ENCODE measurements at regions not wholly inside any gene's neighbourhood (a gene's known extent, or its start where the extent isn't known, plus 50 kb on each side); places are given as distances from the start of the nearest gene placed in this dataset.

DNA sequence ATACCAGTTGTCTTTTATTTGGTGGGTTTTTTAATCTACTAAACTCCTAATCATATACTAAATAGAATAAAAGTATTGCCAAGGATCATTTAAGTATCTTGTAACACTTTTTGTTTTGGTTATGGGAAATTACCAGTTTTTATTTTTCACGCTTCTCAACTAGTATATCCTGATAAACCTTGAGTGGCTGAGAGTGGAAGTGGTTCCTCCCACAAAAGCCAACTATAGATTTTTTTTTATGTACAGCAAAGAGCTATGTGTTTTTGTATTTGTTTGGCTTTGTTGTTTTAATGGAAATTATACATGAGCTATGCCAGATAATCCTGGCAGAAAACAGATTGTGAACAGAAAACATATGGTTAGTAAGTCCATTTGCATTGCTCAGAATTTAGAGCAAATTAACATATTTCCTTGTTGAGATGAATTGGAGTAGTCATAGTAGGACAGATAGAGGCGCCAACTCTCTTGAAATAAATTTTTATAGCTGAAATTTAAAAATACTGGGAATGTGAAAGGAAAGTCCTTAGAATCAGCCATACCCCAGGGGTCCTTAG lies 60.9 kb upstream of the PSMA6 start:
- no peak for TF ChIP-seq POLR2A (IDR thresholded peaks at IDR 0.05)
- TF ChIP-seq, protein P1, sequence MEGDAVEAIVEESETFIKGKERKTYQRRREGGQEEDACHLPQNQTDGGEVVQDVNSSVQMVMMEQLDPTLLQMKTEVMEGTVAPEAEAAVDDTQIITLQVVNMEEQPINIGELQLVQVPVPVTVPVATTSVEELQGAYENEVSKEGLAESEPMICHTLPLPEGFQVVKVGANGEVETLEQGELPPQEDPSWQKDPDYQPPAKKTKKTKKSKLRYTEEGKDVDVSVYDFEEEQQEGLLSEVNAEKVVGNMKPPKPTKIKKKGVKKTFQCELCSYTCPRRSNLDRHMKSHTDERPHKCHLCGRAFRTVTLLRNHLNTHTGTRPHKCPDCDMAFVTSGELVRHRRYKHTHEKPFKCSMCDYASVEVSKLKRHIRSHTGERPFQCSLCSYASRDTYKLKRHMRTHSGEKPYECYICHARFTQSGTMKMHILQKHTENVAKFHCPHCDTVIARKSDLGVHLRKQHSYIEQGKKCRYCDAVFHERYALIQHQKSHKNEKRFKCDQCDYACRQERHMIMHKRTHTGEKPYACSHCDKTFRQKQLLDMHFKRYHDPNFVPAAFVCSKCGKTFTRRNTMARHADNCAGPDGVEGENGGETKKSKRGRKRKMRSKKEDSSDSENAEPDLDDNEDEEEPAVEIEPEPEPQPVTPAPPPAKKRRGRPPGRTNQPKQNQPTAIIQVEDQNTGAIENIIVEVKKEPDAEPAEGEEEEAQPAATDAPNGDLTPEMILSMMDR (IDR thresholded peaks at IDR 0.05) = no peak
- no peak for TF ChIP-seq POLR2AphosphoS5 (IDR thresholded peaks at IDR 0.05)

Measured in breast epithelium (tissue), 3 donors.